ENCODE measurements at regions not wholly inside any gene's neighbourhood (a gene's known extent, or its start where the extent isn't known, plus 50 kb on each side); places are given as distances from the start of the nearest gene placed in this dataset.
A peak's percentile ranks its signal among the peaks of the same experiment; 100 is the strongest.

DNA sequence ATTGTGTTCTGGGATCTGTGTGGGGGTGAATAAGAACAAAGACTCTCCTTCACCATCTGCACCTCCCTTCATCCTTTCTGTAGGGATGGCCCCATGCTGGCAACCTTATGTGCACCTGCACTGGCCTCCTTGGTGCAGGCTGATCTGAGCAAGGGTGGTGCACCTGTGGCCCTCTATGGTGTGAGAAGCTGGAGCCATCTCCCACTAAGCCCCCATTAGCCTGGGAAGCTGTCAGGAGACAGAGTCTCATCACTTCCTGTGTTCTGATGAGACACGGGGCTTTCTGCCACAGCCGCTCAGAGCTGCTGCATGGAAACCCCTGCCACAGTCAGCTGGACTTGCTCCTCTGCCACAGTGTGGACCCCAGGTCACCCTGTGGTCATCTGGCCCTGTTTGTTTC lies 565.3 kb upstream of the SALL3 start:
- Histone ChIP-seq H3K36me3 (no peaks in the 10 kb centered on the region), H3K9me3 (no peaks in the 10 kb centered on the region), H3K4me1 (no peaks in the 10 kb centered on the region), H3K27me3 (peaks cover 0 to 4% (median 0%) of the 10 kb centered on the region in 9 donors), H3K4me3 (no peak overlapping the region), H3K27ac (no peak overlapping the region)
- WGBS, 4 donors, result 50 to 72% (median 53%) methylated on average over 1 to 2 of the region's 2 CpGs
- no peak for DNase-seq
- TF ChIP-seq POLR2A (IDR thresholded peaks at IDR 0.05) (no peak), CTCF (IDR thresholded peaks at IDR 0.05) (no peak)
- peak in 1 of 4 donors; percentile 20 for ATAC-seq
- intact Hi-C loops (cut with DNase I), result no loop called here

- Histone ChIP-seq H3K9me3 (no peaks in the 10 kb centered on the region), H3K27me3 (peaks cover 0 to 5% (median 0%) of the 10 kb centered on the region in 9 donors), H3K4me3 (no peak overlapping the region), H3K36me3 (no peaks in the 10 kb centered on the region), H3K4me1 (no peaks in the 10 kb centered on the region), H3K27ac (no peak overlapping the region)
- no peak for TF ChIP-seq CTCF (IDR thresholded peaks at IDR 0.05)
- no peak for TF ChIP-seq POLR2A (IDR thresholded peaks at IDR 0.05)
- DNase-seq, result no peak
- intact Hi-C loops (cut with DNase I), result no loop called here
- ATAC-seq, result no peak
- WGBS, 4 donors, result 86 to 92% (median 90%) methylated on average over 5 of the region's 5 CpGs
These were observed 562.8 kb upstream of the SALL3 start for GRCh38 chr18:78416853-78417252.

DNA sequence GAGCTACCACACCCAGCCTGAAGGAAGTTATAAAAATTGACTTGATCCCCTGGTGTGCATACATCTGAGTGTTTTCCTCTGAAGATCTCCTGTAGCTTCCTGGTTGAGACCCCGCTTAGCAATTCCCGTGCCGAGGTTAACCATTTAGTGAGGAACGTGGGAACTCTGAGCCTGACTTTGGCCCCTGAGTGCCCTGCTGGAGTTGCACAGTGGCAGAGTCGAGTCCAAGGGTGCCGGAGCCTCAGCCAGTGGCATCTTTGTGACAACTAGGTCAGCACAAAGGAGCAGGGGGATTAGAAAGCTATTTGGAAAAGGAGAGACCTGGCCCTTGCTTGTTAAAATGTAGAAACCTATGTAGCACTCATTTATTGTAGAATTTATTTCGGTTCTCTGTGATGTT lies 561.2 kb upstream of the SALL3 start:
- Histone ChIP-seq H3K4me1 (no peaks in the 10 kb centered on the region), H3K27ac (no peak overlapping the region), H3K36me3 (no peaks in the 10 kb centered on the region), H3K9me3 (no peaks in the 10 kb centered on the region), H3K27me3 (peaks cover 0 to 10% (median 0%) of the 10 kb centered on the region in 9 donors), H3K4me3 (no peak overlapping the region)
- WGBS, 4 donors, result 68 to 87% (median 75%) methylated on average over 3 to 7 of the region's 7 CpGs
- intact Hi-C loops (cut with DNase I), result no loop called here
- no peak for ATAC-seq
- no peak for DNase-seq
- TF ChIP-seq POLR2A (IDR thresholded peaks at IDR 0.05) (no peak), CTCF (IDR thresholded peaks at IDR 0.05) (no peak)

DNA sequence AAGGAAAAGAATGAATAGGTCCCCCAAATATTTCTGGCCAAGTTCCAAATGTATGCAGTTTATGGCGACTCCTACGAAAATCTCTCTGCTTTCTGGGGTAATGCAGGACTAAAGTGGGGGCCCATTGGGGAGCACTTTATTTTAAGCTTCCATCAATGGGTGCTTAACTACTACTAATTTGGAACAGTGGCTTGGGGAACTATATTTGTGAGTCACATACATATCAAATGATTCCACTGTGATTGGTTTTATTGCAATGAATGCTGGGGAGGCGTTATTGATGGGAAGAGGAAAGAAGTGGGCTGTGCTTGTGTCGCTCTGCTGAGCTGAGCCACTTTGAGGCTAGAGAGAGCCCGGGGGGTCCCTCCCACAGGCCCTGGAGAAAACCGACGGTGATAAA lies 560.4 kb upstream of the SALL3 start:
- no peak overlapping the region for H3K4me3 ChIP-seq
- peaks cover 0 to 14% (median 0%) of the 10 kb centered on the region in 9 donors for H3K27me3 ChIP-seq
- whole genome bisulfite sequencing, 4 donors, result 53 to 66% (median 59%) methylated on average over 7 of the region's 7 CpGs
- H3K9me3 ChIP-seq, result no peaks in the 10 kb centered on the region
- H3K27ac ChIP-seq, result no peak overlapping the region
- intact Hi-C loops (cut with DNase I), result no loop called here
- TF ChIP-seq CTCF (IDR thresholded peaks at IDR 0.05) (no peak), POLR2A (IDR thresholded peaks at IDR 0.05) (no peak)
- no peaks in the 10 kb centered on the region for H3K36me3 ChIP-seq
- no peaks in the 10 kb centered on the region for H3K4me1 ChIP-seq
- no peak for ATAC-seq
- no peak for DNase-seq

Data from heart left ventricle (tissue), 16 donors.